Ovary (tissue), 7 donors: ENCODE measurements at regions not wholly inside any gene's neighbourhood (a gene's known extent, or its start where the extent isn't known, plus 50 kb on each side); places are given as distances from the start of the nearest gene placed in this dataset.

Experiments
- DNase-seq, 5 donors: peaks; one replicate each; pipeline ENCODE4 v3.0.0-alpha.2; 2019 to 2020
- H3K27ac ChIP-seq, 2 donors: fragments of 200-600 bp; one replicate each; pipeline versions ENCODE4 v1.5.1 to v1.8.0; 2019 to 2022
- H3K27me3 ChIP-seq: fragments of 200-600 bp; one replicate; pipeline ENCODE4 v1.8.0; 2022
- H3K36me3 ChIP-seq: fragments of 200-600 bp; sonication (generic); one replicate; pipeline ENCODE4 v1.5.1; 2019
- H3K4me1 ChIP-seq: one replicate; pipeline ENCODE4 v1.8.1; 2013; ENCODE audit warnings: mild to moderate bottlenecking, moderate library complexity; ENCODE audit not compliant: insufficient read depth
- H3K4me3 ChIP-seq: fragments of 200-600 bp; sonication (generic); one replicate; pipeline ENCODE4 v1.5.1; 2017
- H3K9me3 ChIP-seq, 2 donors: fragments of 200-600 bp in 1 of 2; sonication (generic) in 1 of 2; one replicate each; pipeline versions ENCODE4 v1.5.1 to v1.8.1; 2013 to 2019; ENCODE audit warnings: mild to moderate bottlenecking in 1 of 2, moderate library complexity in 1 of 2
- CTCF ChIP-seq, 3 donors: fragments of 450-650 bp in 2 of 3; fragments of 200-600 bp in 1 of 3; IDR thresholded peaks; one replicate each; pipeline versions ENCODE4 v1.5.1 to v1.8.0; 2016 to 2022; ENCODE audit warnings: antibody characterized with exemption in 3 of 3, mild to moderate bottlenecking in 1 of 3
- EP300 ChIP-seq: sonication (generic); formaldehyde crosslinking; IDR thresholded peaks from one replicate; pipeline ENCODE4 v1.6.1; 2017; ENCODE audit warnings: antibody characterized with exemption
- POLR2A ChIP-seq: fragments of 450-650 bp; IDR thresholded peaks from one replicate; pipeline ENCODE4 v1.6.1; 2017; ENCODE audit warnings: antibody characterized with exemption, mild to moderate bottlenecking, moderate library complexity
- WGBS, 3 donors: extraction: QIAGEN DNeasy Blood & Tissue Kit in 1 of 3; methylation state at CpG; one replicate each; pipeline versions ENCODE4 v1.1.5 to v1.1.7; 2013 to 2017; 5-methylcytosine and 5-hydroxymethylcytosine counted together
- intact Hi-C, 4 donors: fragments of 100-400 bp; cut with DNase I; formaldehyde crosslinking; loops; one replicate each; pipeline versions ENCODE4 v1.11.0 to v1.15.1; 2022 to 2023
- donor health status: DM: no; HTN: no; CAD: no; lungs with moderate emphysema.
- donor health status: DM: no; HTN: no; CAD: no.
- donor health status: Bipolar disorder and iron deficiency.
- donor health status: DM: no; HTN: no; CAD: no.
- donor health status: DM: yes; HTN: yes; CAD: no.

GRCh38 chr13:105798541-105798940 is 736.9 kb downstream of the EFNB2 start:
- H3K4me3 ChIP-seq = no peak overlapping the region
- no peaks in the 10 kb centered on the region for H3K9me3 ChIP-seq
- 0 to 46% (median 0%) methylated on average over 1 of the region's 1 CpG for WGBS, 3 donors
- H3K27me3 ChIP-seq = no peaks in the 10 kb centered on the region
- DNase-seq = no peak
- no peak for TF ChIP-seq POLR2A
- no peak for TF ChIP-seq CTCF (IDR thresholded peaks at IDR 0.05)
- no peak for TF ChIP-seq EP300
- H3K27ac ChIP-seq = no peak overlapping the region
- intact Hi-C loops = no loop called here
- H3K36me3 ChIP-seq = no peaks in the 10 kb centered on the region
- no peaks in the 10 kb centered on the region for H3K4me1 ChIP-seq

- Histone ChIP-seq H3K4me3 (no peak overlapping the region), H3K27ac (no peak overlapping the region), H3K9me3 (no peaks in the 10 kb centered on the region), H3K4me1 (no peaks in the 10 kb centered on the region), H3K36me3 (no peaks in the 10 kb centered on the region), H3K27me3 (no peaks in the 10 kb centered on the region)
- intact Hi-C loops = no loop called here
- no peak for DNase-seq
- WGBS, 3 donors = 87 to 96% (median 91%) methylated on average over 3 of the region's 3 CpGs
- no peak for TF ChIP-seq POLR2A
- TF ChIP-seq EP300 = no peak
- no peak for TF ChIP-seq CTCF (IDR thresholded peaks at IDR 0.05)
Observed at GRCh38 chr13:105796081-105796480, 739.4 kb downstream of the EFNB2 start.

GRCh38 chr13:105790923-105791322 is 744.5 kb downstream of the EFNB2 start:
- no peak for DNase-seq
- Histone ChIP-seq H3K27me3 (no peaks in the 10 kb centered on the region), H3K4me1 (no peaks in the 10 kb centered on the region), H3K9me3 (no peaks in the 10 kb centered on the region), H3K27ac (no peak overlapping the region), H3K36me3 (no peaks in the 10 kb centered on the region), H3K4me3 (no peak overlapping the region)
- TF ChIP-seq EP300 (no peak), POLR2A (no peak), CTCF (IDR thresholded peaks at IDR 0.05) (no peak)
- intact Hi-C loops = no loop called here
- WGBS, 3 donors = 73 to 93% (median 83%) methylated on average over 1 of the region's 1 CpG

- Histone ChIP-seq H3K4me1 (no peaks in the 10 kb centered on the region), H3K9me3 (no peaks in the 10 kb centered on the region), H3K27ac (no peak overlapping the region), H3K27me3 (no peaks in the 10 kb centered on the region), H3K36me3 (no peaks in the 10 kb centered on the region), H3K4me3 (no peak overlapping the region)
- no peak for DNase-seq
- intact Hi-C loops = no loop called here
- 85 to 95% (median 89%) methylated on average over 3 of the region's 3 CpGs for WGBS, 3 donors
- TF ChIP-seq CTCF (IDR thresholded peaks at IDR 0.05) (no peak), EP300 (no peak), POLR2A (no peak)
Observed at GRCh38 chr13:105788530-105788929, 746.9 kb downstream of the EFNB2 start.

GRCh38 chr13:105787632-105788031 is 747.8 kb downstream of the EFNB2 start:
- no peaks in the 10 kb centered on the region for H3K27me3 ChIP-seq
- intact Hi-C loops = no loop called here
- no peaks in the 10 kb centered on the region for H3K36me3 ChIP-seq
- no peaks in the 10 kb centered on the region for H3K9me3 ChIP-seq
- no peak overlapping the region for H3K27ac ChIP-seq
- H3K4me1 ChIP-seq = no peaks in the 10 kb centered on the region
- no peak for TF ChIP-seq EP300
- TF ChIP-seq POLR2A = no peak
- no peak for TF ChIP-seq CTCF (IDR thresholded peaks at IDR 0.05)
- no peak overlapping the region for H3K4me3 ChIP-seq
- DNase-seq = no peak
- WGBS, 3 donors = 77 to 81% (median 81%) methylated on average over 9 of the region's 9 CpGs
